NB4 (cell line): ENCODE measurements at regions not wholly inside any gene's neighbourhood (a gene's known extent, or its start where the extent isn't known, plus 50 kb on each side); places are given as distances from the start of the nearest gene placed in this dataset.
"Not testable (repeated sequence)": the region's sequence is repeated elsewhere in the genome, so short reads cannot be mapped to it uniquely, and the experiment has no call there.

ENCODE experiments used
- DNase-seq: peaks from one replicate; pipeline ENCODE4 v3.0.0; 2010; ENCODE audit warnings: low read depth
- H3K4me3 ChIP-seq: one replicate; pipeline ENCODE4 v1.5.1; 2011; ENCODE audit warnings: mild to moderate bottlenecking, low read depth, low read length, moderate library complexity
- MYC ChIP-seq: IDR thresholded peaks from 2 replicates; pipeline ENCODE4 v1.6.1; 2011; ENCODE audit warnings: low read depth, low read length
- POLR2A ChIP-seq: IDR thresholded peaks from 2 replicates; pipeline ENCODE4 v1.6.1; 2011; ENCODE audit warnings: mild to moderate bottlenecking; ENCODE audit not compliant: insufficient read length; ENCODE audit errors: extremely low read depth
- TF ChIP-seq, protein P1 (sequence below): IDR thresholded peaks from one replicate; pipeline ENCODE4 v1.5.1; 2012; ENCODE audit warnings: low read depth, low read length
- TF ChIP-seq, protein P2 (sequence below): IDR thresholded peaks from 2 replicates; pipeline ENCODE4 v1.6.1; 2011; ENCODE audit warnings: low read depth, low read length

DNA sequence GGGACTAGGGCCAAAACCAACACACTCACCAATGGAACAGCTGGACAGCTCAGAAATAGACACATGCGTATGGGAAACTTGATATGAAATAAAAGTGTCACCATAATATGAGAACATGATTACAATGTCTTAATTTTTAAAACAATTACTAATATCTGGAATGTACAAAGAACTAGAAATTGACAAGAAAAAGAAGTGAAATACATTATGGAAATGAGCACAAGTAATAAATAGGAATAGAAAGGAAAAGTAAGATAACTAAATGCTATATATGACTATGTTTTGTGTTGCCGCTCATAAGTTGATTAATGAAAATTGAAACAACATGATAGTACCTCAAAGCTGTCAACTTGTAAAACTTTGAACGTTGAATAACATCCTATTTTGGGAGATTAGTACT, 801.1 kb downstream of the SLITRK5 start:
- TF ChIP-seq, protein P1, sequence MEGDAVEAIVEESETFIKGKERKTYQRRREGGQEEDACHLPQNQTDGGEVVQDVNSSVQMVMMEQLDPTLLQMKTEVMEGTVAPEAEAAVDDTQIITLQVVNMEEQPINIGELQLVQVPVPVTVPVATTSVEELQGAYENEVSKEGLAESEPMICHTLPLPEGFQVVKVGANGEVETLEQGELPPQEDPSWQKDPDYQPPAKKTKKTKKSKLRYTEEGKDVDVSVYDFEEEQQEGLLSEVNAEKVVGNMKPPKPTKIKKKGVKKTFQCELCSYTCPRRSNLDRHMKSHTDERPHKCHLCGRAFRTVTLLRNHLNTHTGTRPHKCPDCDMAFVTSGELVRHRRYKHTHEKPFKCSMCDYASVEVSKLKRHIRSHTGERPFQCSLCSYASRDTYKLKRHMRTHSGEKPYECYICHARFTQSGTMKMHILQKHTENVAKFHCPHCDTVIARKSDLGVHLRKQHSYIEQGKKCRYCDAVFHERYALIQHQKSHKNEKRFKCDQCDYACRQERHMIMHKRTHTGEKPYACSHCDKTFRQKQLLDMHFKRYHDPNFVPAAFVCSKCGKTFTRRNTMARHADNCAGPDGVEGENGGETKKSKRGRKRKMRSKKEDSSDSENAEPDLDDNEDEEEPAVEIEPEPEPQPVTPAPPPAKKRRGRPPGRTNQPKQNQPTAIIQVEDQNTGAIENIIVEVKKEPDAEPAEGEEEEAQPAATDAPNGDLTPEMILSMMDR = no peak
- TF ChIP-seq, protein P2, sequence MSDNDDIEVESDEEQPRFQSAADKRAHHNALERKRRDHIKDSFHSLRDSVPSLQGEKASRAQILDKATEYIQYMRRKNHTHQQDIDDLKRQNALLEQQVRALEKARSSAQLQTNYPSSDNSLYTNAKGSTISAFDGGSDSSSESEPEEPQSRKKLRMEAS = no peak
- TF ChIP-seq POLR2A (no peak), MYC (no peak)
- no peak for DNase-seq
- no peak overlapping the region for H3K4me3 ChIP-seq

DNA sequence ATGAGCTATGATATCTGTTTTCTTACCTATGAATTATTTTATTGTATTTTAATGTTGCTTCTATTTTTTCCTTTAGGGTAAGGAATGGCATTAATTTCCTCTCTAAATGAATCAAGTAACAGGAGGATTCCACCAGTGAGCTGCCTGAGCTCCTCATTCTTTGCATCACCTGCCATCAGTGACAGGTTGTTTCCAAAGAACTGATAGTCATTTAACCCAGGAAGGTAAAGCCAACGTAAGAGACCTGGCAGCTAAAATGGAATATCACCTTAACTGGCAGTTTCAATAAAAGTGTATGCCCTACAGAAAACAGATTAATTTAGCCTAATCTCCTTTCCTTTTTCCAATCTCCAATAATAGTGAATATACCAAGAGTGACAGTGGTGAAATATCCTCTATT, 812.0 kb downstream of the SLITRK5 start:
- no peak for TF ChIP-seq POLR2A
- no peak for TF ChIP-seq MYC
- TF ChIP-seq, protein P2 = no peak
- TF ChIP-seq, protein P1 = no peak
- no peak for DNase-seq
- H3K4me3 ChIP-seq = no peak overlapping the region

DNA sequence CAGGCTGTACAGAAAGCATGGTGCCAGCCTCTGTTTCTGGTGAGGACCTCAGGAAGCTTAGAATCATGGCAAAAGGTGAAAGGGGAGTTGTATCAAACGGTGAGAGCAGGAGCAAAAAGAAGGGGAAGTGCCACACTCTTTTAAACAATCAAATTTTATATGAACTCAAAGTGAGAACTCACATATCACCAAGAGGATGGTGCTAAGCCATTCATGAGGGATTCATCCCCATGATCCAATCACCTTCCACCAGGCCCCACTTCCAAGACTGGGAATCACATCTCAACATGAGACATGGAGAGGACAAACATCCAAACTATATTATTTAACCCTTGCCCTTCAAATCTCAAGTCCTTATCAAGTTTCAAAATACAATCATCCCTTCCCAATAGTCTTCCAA, 836.7 kb downstream of the SLITRK5 start:
- H3K4me3 ChIP-seq = no peak overlapping the region
- TF ChIP-seq, protein P2 = no peak
- TF ChIP-seq, protein P1 = no peak
- TF ChIP-seq MYC = no peak
- no peak for DNase-seq

DNA sequence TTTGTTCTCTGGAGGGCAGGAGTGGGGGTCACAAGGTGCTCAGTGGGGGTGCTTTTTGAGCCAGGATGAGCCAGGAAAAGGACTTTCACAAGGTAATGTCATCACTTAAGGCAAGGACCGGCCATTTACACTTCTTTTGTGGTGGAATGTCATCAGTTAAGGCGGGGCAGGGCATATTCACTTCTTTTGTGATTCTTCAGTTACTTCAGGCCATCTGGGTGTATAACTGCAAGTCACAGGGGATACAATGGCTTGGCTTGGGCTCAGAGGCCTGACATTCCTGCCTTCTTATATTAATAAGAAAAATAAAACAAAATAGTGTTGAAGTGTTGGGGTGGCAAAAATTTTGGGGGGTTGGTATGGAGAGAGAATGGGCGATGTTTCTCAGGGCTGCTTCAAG, 841.8 kb downstream of the SLITRK5 start:
- not testable (repeated sequence) for H3K4me3 ChIP-seq, DNase-seq

DNA sequence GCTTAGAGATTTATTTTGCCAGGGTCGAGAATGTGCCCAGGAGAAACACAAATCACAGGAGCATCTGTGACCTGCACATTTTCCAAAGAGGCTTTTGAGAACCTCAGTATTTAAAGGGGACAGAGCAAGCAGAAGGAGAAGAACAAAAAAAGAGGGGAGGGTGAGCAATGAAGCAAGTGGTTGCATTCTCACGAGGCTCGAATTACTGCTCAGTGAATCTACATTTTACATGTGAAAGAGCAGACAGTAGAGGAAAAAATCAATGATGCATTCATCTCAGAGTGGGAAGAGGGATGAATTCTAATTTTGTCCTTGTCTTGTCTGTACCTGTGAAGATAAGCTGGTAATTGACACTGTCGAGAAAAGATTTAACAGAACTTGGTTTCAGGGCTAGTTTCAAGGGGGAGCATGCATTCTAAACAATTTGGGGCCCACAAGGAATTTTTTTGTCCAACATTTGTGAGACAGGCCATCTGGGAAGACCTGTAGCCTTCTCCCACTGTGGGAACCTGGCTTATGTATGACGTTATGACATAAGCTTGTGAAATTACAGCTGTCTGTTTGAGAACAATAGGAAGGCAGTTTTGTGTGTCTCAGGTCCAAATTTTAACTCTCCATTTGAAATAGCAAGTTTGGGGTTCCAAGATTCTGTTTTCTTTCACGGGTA, 855.1 kb downstream of the SLITRK5 start:
- no peak for DNase-seq
- no peak overlapping the region for H3K4me3 ChIP-seq
- TF ChIP-seq, protein P1 = no peak
- TF ChIP-seq POLR2A = no peak
- TF ChIP-seq, protein P2 = no peak
- no peak for TF ChIP-seq MYC

DNA sequence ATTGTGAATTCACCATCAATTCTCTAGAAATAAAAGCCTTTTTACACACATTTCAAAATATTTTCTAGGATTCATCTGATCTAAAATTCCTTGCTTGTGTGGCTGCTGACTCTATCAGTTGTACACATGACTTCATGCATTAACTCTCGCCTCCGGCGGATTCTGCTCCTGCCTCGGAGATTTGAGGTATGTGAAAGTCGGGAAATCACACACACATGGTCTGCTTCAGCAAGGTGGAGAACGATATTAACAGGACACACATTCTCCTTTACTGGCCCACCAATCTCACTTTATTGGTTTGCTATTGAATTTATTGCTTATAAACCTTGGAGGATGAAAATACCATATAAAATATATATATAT, 855.7 kb downstream of the SLITRK5 start:
- DNase-seq = no peak
- H3K4me3 ChIP-seq = no peak overlapping the region
- TF ChIP-seq, protein P2 = no peak
- TF ChIP-seq POLR2A (no peak), MYC (no peak)
- TF ChIP-seq, protein P1 = no peak
